Upper lobe of left lung (tissue), 6 donors: ENCODE measurements at regions not wholly inside any gene's neighbourhood (a gene's known extent, or its start where the extent isn't known, plus 50 kb on each side); places are given as distances from the start of the nearest gene placed in this dataset.

Experiments used
- ATAC-seq, 2 donors: fragments of 200-7000 bp; cut with Tn5 transposase; one replicate each; pipeline ENCODE4 v1.9.1; 2022; ENCODE audit warnings: mild to moderate bottlenecking in 2 of 2, moderate library complexity in 2 of 2; ENCODE audit not compliant: low FRiP score in 2 of 2
- DNase-seq, 2 donors: peaks; one replicate each; pipeline ENCODE4 v3.0.0-alpha.2; 2019 to 2020
- H3K27ac ChIP-seq, 4 donors: fragments of 200-600 bp; sonication (generic); one replicate each; pipeline ENCODE4 v1.5.1; 2016 to 2019
- H3K27me3 ChIP-seq, 4 donors: fragments of 200-600 bp; sonication (generic); one replicate each; pipeline ENCODE4 v1.5.1; 2017 to 2019
- H3K36me3 ChIP-seq, 4 donors: fragments of 200-600 bp; sonication (generic); one replicate each; pipeline ENCODE4 v1.5.1; 2016 to 2019
- H3K4me1 ChIP-seq, 4 donors: fragments of 200-600 bp; sonication (generic); one replicate each; pipeline ENCODE4 v1.5.1; 2018 to 2019
- H3K4me3 ChIP-seq, 4 donors: fragments of 200-600 bp; sonication (generic); one replicate each; pipeline ENCODE4 v1.5.1; 2017 to 2019; ENCODE audit warnings: mild to moderate bottlenecking in 2 of 4, moderate library complexity in 1 of 4
- H3K9me3 ChIP-seq, 4 donors: fragments of 200-600 bp; sonication (generic); one replicate each; pipeline ENCODE4 v1.5.1; 2018 to 2019
- CTCF ChIP-seq, 6 experiments: fragments of 450-650 bp in 4 of 6; fragments of 200-600 bp in 2 of 6; sonication (generic) in 2 of 6; IDR thresholded peaks; one replicate each; pipeline ENCODE4 v1.5.1; 2016 to 2019; ENCODE audit warnings: antibody characterized with exemption in 6 of 6
- EP300 ChIP-seq, 4 donors: sonication (generic); formaldehyde crosslinking; IDR thresholded peaks; one replicate each; pipeline ENCODE4 v1.5.1; 2017; ENCODE audit warnings: antibody characterized with exemption in 4 of 4, control low read depth in 2 of 4
- POLR2A ChIP-seq, 4 donors: fragments of 450-650 bp; IDR thresholded peaks; one replicate each; pipeline ENCODE4 v1.5.1; 2016 to 2017; ENCODE audit warnings: antibody characterized with exemption in 4 of 4, mild to moderate bottlenecking in 2 of 4
- POLR2AphosphoS5 ChIP-seq, 2 donors: sonication (generic); formaldehyde crosslinking; IDR thresholded peaks; one replicate each; pipeline ENCODE4 v1.5.1; 2017; ENCODE audit warnings: antibody characterized with exemption in 2 of 2
- WGBS, 2 donors: methylation state at CpG; one replicate each; pipeline ENCODE4 v1.1.5; 2017 to 2018; 5-methylcytosine and 5-hydroxymethylcytosine counted together
- donor health status: DM: no; HTN: no; CAD: no; lungs with moderate emphysema.
- donor health status: DM: no; HTN: yes; CAD: no; lungs with severe emphysema.

GRCh38 chr2:192313773-192314172 is 119.0 kb upstream of the TMEFF2 start:
- no peak overlapping the region for H3K4me3 ChIP-seq
- H3K27me3 ChIP-seq, result no peaks in the 10 kb centered on the region
- ATAC-seq (peak in 1 of 2 donors; percentile 26), DNase-seq (peak in 1 of 2 donors; percentile 33)
- no peaks in the 10 kb centered on the region for H3K36me3 ChIP-seq
- 91 to 93% methylated on average over 7 to 8 of the region's 8 CpGs for WGBS, 2 donors
- H3K27ac ChIP-seq, result no peak overlapping the region
- peaks cover 0 to 9% (median 0%) of the 10 kb centered on the region in 4 donors for H3K9me3 ChIP-seq
- H3K4me1 ChIP-seq, result no peaks in the 10 kb centered on the region
- TF ChIP-seq EP300 (IDR thresholded peaks at IDR 0.05), result no peak
- TF ChIP-seq POLR2AphosphoS5 (IDR thresholded peaks at IDR 0.05), result no peak
- no peak for TF ChIP-seq POLR2A (IDR thresholded peaks at IDR 0.05)
- TF ChIP-seq CTCF (IDR thresholded peaks at IDR 0.05), result no peak

- H3K27ac ChIP-seq, result no peak overlapping the region
- TF ChIP-seq POLR2AphosphoS5 (IDR thresholded peaks at IDR 0.05), result no peak
- ATAC-seq (no peak), DNase-seq (no peak)
- WGBS, 2 donors, result 83 to 87% methylated on average over 2 of the region's 2 CpGs
- peaks cover 0 to 9% (median 0%) of the 10 kb centered on the region in 4 donors for H3K9me3 ChIP-seq
- no peak overlapping the region for H3K4me3 ChIP-seq
- H3K36me3 ChIP-seq, result no peaks in the 10 kb centered on the region
- no peaks in the 10 kb centered on the region for H3K4me1 ChIP-seq
- H3K27me3 ChIP-seq, result no peaks in the 10 kb centered on the region
These were observed 117.1 kb upstream of the TMEFF2 start for GRCh38 chr2:192311701-192312460.

- Histone ChIP-seq H3K36me3 (no peaks in the 10 kb centered on the region), H3K4me1 (no peaks in the 10 kb centered on the region), H3K27me3 (no peaks in the 10 kb centered on the region), H3K27ac (no peak overlapping the region), H3K4me3 (no peak overlapping the region), H3K9me3 (no peaks in the 10 kb centered on the region)
- TF ChIP-seq POLR2A (IDR thresholded peaks at IDR 0.05) (no peak), POLR2AphosphoS5 (IDR thresholded peaks at IDR 0.05) (no peak), EP300 (IDR thresholded peaks at IDR 0.05) (no peak), CTCF (IDR thresholded peaks at IDR 0.05) (no peak)
- DNase-seq (no peak), ATAC-seq (no peak)
- WGBS, 2 donors, result 85 to 89% methylated on average over 3 of the region's 3 CpGs
These were observed 112.8 kb upstream of the TMEFF2 start for GRCh38 chr2:192307530-192307929.

GRCh38 chr2:192298664-192299063 is 103.9 kb upstream of the TMEFF2 start:
- H3K4me1 ChIP-seq, result no peaks in the 10 kb centered on the region
- H3K27me3 ChIP-seq, result no peaks in the 10 kb centered on the region
- no peak overlapping the region for H3K4me3 ChIP-seq
- 73 to 75% methylated on average over 3 of the region's 3 CpGs for WGBS, 2 donors
- H3K36me3 ChIP-seq, result no peaks in the 10 kb centered on the region
- TF ChIP-seq CTCF (IDR thresholded peaks at IDR 0.05) (no peak), POLR2AphosphoS5 (IDR thresholded peaks at IDR 0.05) (no peak), EP300 (IDR thresholded peaks at IDR 0.05) (no peak), POLR2A (IDR thresholded peaks at IDR 0.05) (no peak)
- no peak overlapping the region for H3K27ac ChIP-seq
- DNase-seq, result no peak
- H3K9me3 ChIP-seq, result no peaks in the 10 kb centered on the region
- ATAC-seq, result no peak

GRCh38 chr2:192292478-192292877 is 97.7 kb upstream of the TMEFF2 start:
- Histone ChIP-seq H3K27ac (no peak overlapping the region), H3K27me3 (no peaks in the 10 kb centered on the region), H3K9me3 (no peaks in the 10 kb centered on the region), H3K36me3 (no peaks in the 10 kb centered on the region), H3K4me3 (no peak overlapping the region), H3K4me1 (no peaks in the 10 kb centered on the region)
- ATAC-seq (no peak), DNase-seq (no peak)
- TF ChIP-seq CTCF (IDR thresholded peaks at IDR 0.05) (no peak), POLR2AphosphoS5 (IDR thresholded peaks at IDR 0.05) (no peak), EP300 (IDR thresholded peaks at IDR 0.05) (no peak), POLR2A (IDR thresholded peaks at IDR 0.05) (no peak)
- 94 to 96% methylated on average over 2 of the region's 2 CpGs for WGBS, 2 donors
